NCI-H82 treated with DMSO at 0.1 percent for 48 hours (cell line): ENCODE measurements at regions not wholly inside any gene's neighbourhood (a gene's known extent, or its start where the extent isn't known, plus 50 kb on each side); places are given as distances from the start of the nearest gene placed in this dataset.

Source experiments
- DNase-seq: peaks from one replicate; lab custom pipeline; 2025; ENCODE audit not compliant: unreplicated experiment; lab: John Stamatoyannopoulos, UW

- DNase-seq: no peak
These were observed 200.6 kb downstream of the CBLN1 start for GRCh38 chr16:49081086-49081485.

- DNase-seq: no peak
These were observed 203.1 kb downstream of the CBLN1 start for GRCh38 chr16:49078571-49078970.

- DNase-seq: no peak
These were observed 203.5 kb downstream of the CBLN1 start for GRCh38 chr16:49078104-49078503.

GRCh38 chr16:49075709-49076108 lies 205.9 kb downstream of the CBLN1 start:
- DNase-seq: no peak

GRCh38 chr16:49068224-49068623 lies 213.4 kb downstream of the CBLN1 start:
- no peak for DNase-seq

- DNase-seq: no peak
These were observed 213.9 kb downstream of the CBLN1 start for GRCh38 chr16:49067776-49068175.

GRCh38 chr16:49061137-49061714 lies 220.4 kb downstream of the CBLN1 start:
- no peak for DNase-seq

GRCh38 chr16:49060728-49061127 lies 220.9 kb downstream of the CBLN1 start:
- DNase-seq: no peak

- no peak for DNase-seq
These were observed 223.3 kb downstream of the CBLN1 start for GRCh38 chr16:49058382-49058781.

- no peak for DNase-seq
These were observed 223.7 kb downstream of the CBLN1 start for GRCh38 chr16:49057936-49058335.

- no peak for DNase-seq
These were observed 224.2 kb downstream of the CBLN1 start for GRCh38 chr16:49057391-49057790.

GRCh38 chr16:49056546-49056945 lies 225.1 kb downstream of the CBLN1 start:
- DNase-seq: no peak

GRCh38 chr16:49055824-49056545 lies 225.7 kb downstream of the CBLN1 start:
- no peak for DNase-seq

GRCh38 chr16:49055291-49055690 lies 226.3 kb downstream of the CBLN1 start:
- no peak for DNase-seq

- DNase-seq: no peak
These were observed 227.0 kb downstream of the CBLN1 start for GRCh38 chr16:49054606-49055005.

GRCh38 chr16:49052846-49053245 lies 228.8 kb downstream of the CBLN1 start:
- no peak for DNase-seq

- no peak for DNase-seq
These were observed 230.1 kb downstream of the CBLN1 start for GRCh38 chr16:49051576-49051975.

- no peak for DNase-seq
These were observed 231.0 kb downstream of the CBLN1 start for GRCh38 chr16:49050607-49051006.

- no peak for DNase-seq
These were observed 232.0 kb downstream of the CBLN1 start for GRCh38 chr16:49049644-49050043.

- DNase-seq: no peak
These were observed 232.4 kb downstream of the CBLN1 start for GRCh38 chr16:49049191-49049590.

GRCh38 chr16:49048557-49048956 lies 233.1 kb downstream of the CBLN1 start:
- DNase-seq: no peak

- no peak for DNase-seq
These were observed 245.5 kb downstream of the CBLN1 start for GRCh38 chr16:49036126-49036525.

- no peak for DNase-seq
These were observed 254.2 kb downstream of the CBLN1 start for GRCh38 chr16:49027420-49027819.
